Left lung (tissue), 4 donors: ENCODE measurements at regions not wholly inside any gene's neighbourhood (a gene's known extent, or its start where the extent isn't known, plus 50 kb on each side); places are given as distances from the start of the nearest gene placed in this dataset.

Experiments
- ATAC-seq: fragments of 200-7000 bp; cut with Tn5 transposase; one replicate; pipeline ENCODE4 v1.9.1; 2020; ENCODE audit warnings: moderate library complexity
- DNase-seq, 4 donors: peaks; one replicate each; pipeline ENCODE4 v3.0.0-alpha.2; 2013 to 2020
- H3K27ac ChIP-seq, 2 donors: fragments of 200-600 bp; sonication (generic) in 1 of 2; one replicate each; pipeline versions ENCODE4 v1.5.0 to v1.8.0; 2020 to 2021
- H3K27me3 ChIP-seq, 2 donors: fragments of 200-600 bp; sonication (generic) in 1 of 2; one replicate each; pipeline versions ENCODE4 v1.5.0 to v1.8.0; 2020 to 2021
- H3K36me3 ChIP-seq, 2 donors: fragments of 200-600 bp; sonication (generic) in 1 of 2; one replicate each; pipeline versions ENCODE4 v1.5.0 to v1.8.0; 2020 to 2021
- H3K4me1 ChIP-seq, 2 donors: fragments of 200-600 bp; one replicate each; pipeline ENCODE4 v1.8.0; 2021
- H3K4me3 ChIP-seq, 2 donors: fragments of 200-600 bp; sonication (generic) in 1 of 2; one replicate each; pipeline versions ENCODE4 v1.5.0 to v1.8.0; 2020 to 2021; ENCODE audit warnings: mild to moderate bottlenecking in 1 of 2
- H3K9me3 ChIP-seq, 2 donors: fragments of 200-600 bp; sonication (generic) in 1 of 2; one replicate each; pipeline versions ENCODE4 v1.5.0 to v1.8.0; 2020 to 2021
- CTCF ChIP-seq, 2 donors: fragments of 200-600 bp; sonication (generic) in 1 of 2; IDR thresholded peaks; one replicate each; pipeline versions ENCODE4 v1.5.0 to v1.8.0; 2021; ENCODE audit warnings: antibody characterized with exemption in 2 of 2
- intact Hi-C, 2 donors: fragments of 100-400 bp; cut with DNase I; formaldehyde crosslinking; loops; one replicate each; pipeline versions ENCODE4 v1.11.2 to v1.14.2; 2022
- donor health status: DM: no; HTN: yes; CAD: no.
- donor health status: DM: no; HTN: no; CAD: no.

GRCh38 chr9:86648828-86649170 is 294.6 kb upstream of the TUT7 start:
- TF ChIP-seq CTCF (IDR thresholded peaks at IDR 0.05) = no peak
- intact Hi-C loops = no loop called here
- Histone ChIP-seq H3K27ac (no peak overlapping the region), H3K4me3 (no peak overlapping the region), H3K9me3 (no peaks in the 10 kb centered on the region), H3K36me3 (no peaks in the 10 kb centered on the region), H3K4me1 (no peaks in the 10 kb centered on the region), H3K27me3 (peaks cover 0 to 2% of the 10 kb centered on the region in 2 donors)
- ATAC-seq (no peak), DNase-seq (no peak)

- Histone ChIP-seq H3K9me3 (no peaks in the 10 kb centered on the region), H3K4me1 (no peaks in the 10 kb centered on the region), H3K27me3 (peaks cover 0 to 7% of the 10 kb centered on the region in 2 donors), H3K27ac (no peak overlapping the region), H3K4me3 (no peak overlapping the region), H3K36me3 (no peaks in the 10 kb centered on the region)
- DNase-seq (no peak), ATAC-seq (no peak)
- intact Hi-C loops = no loop called here
- no peak for TF ChIP-seq CTCF (IDR thresholded peaks at IDR 0.05)
These were observed 294.1 kb upstream of the TUT7 start for GRCh38 chr9:86648156-86648827.

GRCh38 chr9:86645303-86645702 is 291.1 kb upstream of the TUT7 start:
- no peak for ATAC-seq
- no peaks in the 10 kb centered on the region for H3K36me3 ChIP-seq
- H3K27me3 ChIP-seq = peaks cover 0 to 21% of the 10 kb centered on the region in 2 donors
- no peak overlapping the region for H3K27ac ChIP-seq
- no peaks in the 10 kb centered on the region for H3K9me3 ChIP-seq
- intact Hi-C loops = no loop called here
- no peak overlapping the region for H3K4me3 ChIP-seq
- DNase-seq = no peak
- no peak for TF ChIP-seq CTCF (IDR thresholded peaks at IDR 0.05)
- H3K4me1 ChIP-seq = no peaks in the 10 kb centered on the region

GRCh38 chr9:86644675-86645034 is 290.4 kb upstream of the TUT7 start:
- no peak for TF ChIP-seq CTCF (IDR thresholded peaks at IDR 0.05)
- intact Hi-C loops = no loop called here
- no peak for ATAC-seq

GRCh38 chr9:86643946-86644674 is 289.9 kb upstream of the TUT7 start:
- no peaks in the 10 kb centered on the region for H3K9me3 ChIP-seq
- ATAC-seq (no peak), DNase-seq (no peak)
- H3K4me3 ChIP-seq = no peak overlapping the region
- peaks cover 0 to 21% of the 10 kb centered on the region in 2 donors for H3K27me3 ChIP-seq
- no peak for TF ChIP-seq CTCF (IDR thresholded peaks at IDR 0.05)
- no peaks in the 10 kb centered on the region for H3K4me1 ChIP-seq
- no peak overlapping the region for H3K27ac ChIP-seq
- intact Hi-C loops = no loop called here
- H3K36me3 ChIP-seq = no peaks in the 10 kb centered on the region

More at GRCh38 chr9:86644675-86645034, 290.4 kb upstream of the TUT7 start:
- no peaks in the 10 kb centered on the region for H3K9me3 ChIP-seq
- H3K27ac ChIP-seq = no peak overlapping the region
- no peaks in the 10 kb centered on the region for H3K36me3 ChIP-seq
- H3K4me3 ChIP-seq = no peak overlapping the region
- H3K4me1 ChIP-seq = no peaks in the 10 kb centered on the region
- DNase-seq = no peak
- H3K27me3 ChIP-seq = peaks cover 0 to 21% of the 10 kb centered on the region in 2 donors
